Esophagus muscularis mucosa (tissue), 4 donors: ENCODE measurements at regions not wholly inside any gene's neighbourhood (a gene's known extent, or its start where the extent isn't known, plus 50 kb on each side); places are given as distances from the start of the nearest gene placed in this dataset.

Experiments
- DNase-seq: peaks from one replicate; pipeline ENCODE4 v3.0.0-alpha.2; 2017; ENCODE audit errors: extremely low spot score
- H3K27ac ChIP-seq, 4 donors: fragments of 200-600 bp; sonication (generic); replicated peaks in 1 of 4; 1 replicate in 3 of 4; 2 replicates in 1 of 4; pipeline ENCODE4 v1.5.1; 2016 to 2019; ENCODE audit warnings: mild to moderate bottlenecking in 1 of 4
- H3K27me3 ChIP-seq, 4 donors: fragments of 200-600 bp; sonication (generic); one replicate each; pipeline versions ENCODE4 v1.5.1 to v1.6.0; 2016 to 2019
- H3K36me3 ChIP-seq, 4 donors: fragments of 200-600 bp; sonication (generic); one replicate each; pipeline ENCODE4 v1.5.1; 2016 to 2019
- H3K4me1 ChIP-seq, 4 donors: fragments of 200-600 bp; sonication (generic); one replicate each; pipeline ENCODE4 v1.5.1; 2016 to 2019
- H3K4me3 ChIP-seq, 4 donors: fragments of 200-600 bp; sonication (generic); 1 replicate in 2 of 4; 2 replicates in 2 of 4; pipeline ENCODE4 v1.5.1; 2016 to 2019; ENCODE audit warnings: mild to moderate bottlenecking in 4 of 4, moderate library complexity in 1 of 4
- H3K9me3 ChIP-seq, 4 donors: fragments of 200-600 bp; sonication (generic); 1 replicate in 3 of 4; 2 replicates in 1 of 4; pipeline ENCODE4 v1.5.1; 2016 to 2019
- EP300 ChIP-seq: sonication (generic); formaldehyde crosslinking; IDR thresholded peaks from one replicate; pipeline ENCODE4 v1.6.1; 2017; ENCODE audit warnings: antibody characterized with exemption
- POLR2A ChIP-seq: fragments of 450-650 bp; IDR thresholded peaks from one replicate; pipeline ENCODE4 v1.6.1; 2017; ENCODE audit warnings: antibody characterized with exemption, moderate library complexity, mild to moderate bottlenecking, low read depth
- POLR2AphosphoS5 ChIP-seq, 2 donors: sonication (generic); formaldehyde crosslinking; IDR thresholded peaks; one replicate each; pipeline ENCODE4 v1.6.1; 2017; ENCODE audit warnings: antibody characterized with exemption in 2 of 2
- WGBS: methylation state at CpG from one replicate; pipeline ENCODE4 v1.1.5; 2018; 5-methylcytosine and 5-hydroxymethylcytosine counted together
- intact Hi-C: fragments of 100-400 bp; cut with DNase I; formaldehyde crosslinking; loops from one replicate; pipeline ENCODE4 v1.15.1; 2023
- TF ChIP-seq, protein P1 (sequence below), 3 experiments: fragments of 200-600 bp in 2 of 3; fragments of 450-650 bp in 1 of 3; sonication (generic) in 2 of 3; IDR thresholded peaks; one replicate each; pipeline ENCODE4 v1.5.1; 2017 to 2019; ENCODE audit warnings: antibody characterized with exemption in 3 of 3, mild to moderate bottlenecking in 2 of 3, moderate library complexity in 1 of 3

DNA sequence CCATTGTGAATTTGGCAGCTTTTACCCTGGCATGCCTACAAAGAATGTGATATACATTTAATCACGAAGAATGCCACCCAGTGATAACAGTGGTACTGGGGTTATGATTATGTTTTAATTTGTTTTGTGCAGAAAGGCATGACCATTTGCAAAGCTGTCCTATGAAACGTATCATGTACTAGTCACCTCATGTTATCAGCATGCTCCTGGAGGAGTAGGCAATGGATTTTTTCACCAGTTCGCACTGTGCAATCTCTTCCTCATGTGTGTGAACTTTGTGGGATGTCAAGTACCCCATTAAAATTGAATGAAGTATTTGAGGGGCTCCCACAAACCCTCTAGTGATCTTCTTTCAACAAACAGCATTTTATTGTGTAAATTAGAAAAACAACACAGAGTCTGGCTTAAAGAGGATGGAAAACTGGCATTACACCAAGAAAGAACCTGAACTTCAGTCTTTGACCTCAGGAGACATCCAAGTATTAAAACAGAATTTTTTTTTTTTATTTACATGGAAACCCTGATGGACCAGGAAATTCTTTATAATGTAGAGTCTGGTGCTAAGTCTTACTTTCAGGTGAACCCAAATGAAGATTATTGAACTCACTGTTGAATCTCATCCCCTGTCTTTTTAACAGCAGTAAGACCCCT is 200.6 kb upstream of the PGRMC2 start:
- no peaks in the 10 kb centered on the region for H3K27me3 ChIP-seq

DNA sequence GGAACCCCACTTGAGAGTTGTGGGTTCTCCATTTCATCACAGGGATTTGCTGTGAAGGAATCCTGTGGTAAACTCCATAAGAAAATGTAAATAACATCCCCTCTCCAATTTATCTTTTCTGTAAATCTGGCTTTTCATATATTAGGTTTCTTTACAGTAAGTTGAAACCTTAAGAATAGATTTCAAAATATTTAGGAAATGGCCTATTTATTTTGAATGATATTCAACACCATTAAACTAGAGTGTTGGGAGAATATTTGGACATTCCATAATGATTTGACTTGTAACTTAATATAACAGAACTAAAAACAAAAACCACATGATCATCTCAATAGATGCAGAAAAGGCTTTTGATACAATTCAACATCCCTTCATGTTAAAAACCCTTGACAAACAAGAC is 197.3 kb upstream of the PGRMC2 start:
- intact Hi-C loops, result no loop called here
- TF ChIP-seq, protein P1, sequence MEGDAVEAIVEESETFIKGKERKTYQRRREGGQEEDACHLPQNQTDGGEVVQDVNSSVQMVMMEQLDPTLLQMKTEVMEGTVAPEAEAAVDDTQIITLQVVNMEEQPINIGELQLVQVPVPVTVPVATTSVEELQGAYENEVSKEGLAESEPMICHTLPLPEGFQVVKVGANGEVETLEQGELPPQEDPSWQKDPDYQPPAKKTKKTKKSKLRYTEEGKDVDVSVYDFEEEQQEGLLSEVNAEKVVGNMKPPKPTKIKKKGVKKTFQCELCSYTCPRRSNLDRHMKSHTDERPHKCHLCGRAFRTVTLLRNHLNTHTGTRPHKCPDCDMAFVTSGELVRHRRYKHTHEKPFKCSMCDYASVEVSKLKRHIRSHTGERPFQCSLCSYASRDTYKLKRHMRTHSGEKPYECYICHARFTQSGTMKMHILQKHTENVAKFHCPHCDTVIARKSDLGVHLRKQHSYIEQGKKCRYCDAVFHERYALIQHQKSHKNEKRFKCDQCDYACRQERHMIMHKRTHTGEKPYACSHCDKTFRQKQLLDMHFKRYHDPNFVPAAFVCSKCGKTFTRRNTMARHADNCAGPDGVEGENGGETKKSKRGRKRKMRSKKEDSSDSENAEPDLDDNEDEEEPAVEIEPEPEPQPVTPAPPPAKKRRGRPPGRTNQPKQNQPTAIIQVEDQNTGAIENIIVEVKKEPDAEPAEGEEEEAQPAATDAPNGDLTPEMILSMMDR (IDR thresholded peaks at IDR 0.05), result no peak
- no peak for TF ChIP-seq POLR2A
- no peak for TF ChIP-seq EP300
- no peak for TF ChIP-seq POLR2AphosphoS5 (IDR thresholded peaks at IDR 0.05)
- no peaks in the 10 kb centered on the region for H3K4me1 ChIP-seq
- H3K27me3 ChIP-seq, result no peaks in the 10 kb centered on the region
- H3K9me3 ChIP-seq, result no peaks in the 10 kb centered on the region
- no peak overlapping the region for H3K27ac ChIP-seq
- DNase-seq, result no peak
- H3K36me3 ChIP-seq, result no peaks in the 10 kb centered on the region
- no peak overlapping the region for H3K4me3 ChIP-seq

More for the DNA sequence above, 200.6 kb upstream of the PGRMC2 start:
- TF ChIP-seq, protein P1 (IDR thresholded peaks at IDR 0.05), result no peak
- TF ChIP-seq POLR2A, result no peak
- no peak for TF ChIP-seq EP300
- no peak for TF ChIP-seq POLR2AphosphoS5 (IDR thresholded peaks at IDR 0.05)
- no peaks in the 10 kb centered on the region for H3K4me1 ChIP-seq
- intact Hi-C loops, result no loop called here
- no peak for DNase-seq
- H3K4me3 ChIP-seq, result no peak overlapping the region
- H3K27ac ChIP-seq, result no peak overlapping the region
- 92% methylated on average over 3 of the region's 3 CpGs for WGBS
- no peaks in the 10 kb centered on the region for H3K36me3 ChIP-seq
- no peaks in the 10 kb centered on the region for H3K9me3 ChIP-seq

DNA sequence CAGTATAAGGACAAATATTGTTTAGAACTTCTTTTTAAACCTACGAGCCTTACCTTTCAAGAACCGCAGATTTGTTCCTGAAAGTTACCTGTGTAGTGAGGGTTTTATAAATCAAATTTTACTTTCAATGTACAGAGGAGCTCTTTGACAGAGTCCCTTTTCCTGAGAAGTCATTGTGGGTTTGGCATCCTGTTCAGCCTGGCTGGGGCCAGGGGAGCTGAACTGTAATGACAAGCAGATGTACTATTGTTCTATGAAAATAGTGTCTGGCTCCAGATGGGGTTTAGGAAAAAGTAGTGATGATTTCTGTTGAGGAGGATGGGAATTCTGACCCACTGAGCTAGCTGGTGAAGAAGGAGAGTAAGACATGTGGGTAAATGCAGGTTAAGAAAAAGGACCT is 196.2 kb upstream of the PGRMC2 start:
- H3K36me3 ChIP-seq, result no peaks in the 10 kb centered on the region
- TF ChIP-seq POLR2A (no peak), EP300 (no peak), POLR2AphosphoS5 (IDR thresholded peaks at IDR 0.05) (no peak)
- TF ChIP-seq, protein P1 (IDR thresholded peaks at IDR 0.05), result no peak

DNA sequence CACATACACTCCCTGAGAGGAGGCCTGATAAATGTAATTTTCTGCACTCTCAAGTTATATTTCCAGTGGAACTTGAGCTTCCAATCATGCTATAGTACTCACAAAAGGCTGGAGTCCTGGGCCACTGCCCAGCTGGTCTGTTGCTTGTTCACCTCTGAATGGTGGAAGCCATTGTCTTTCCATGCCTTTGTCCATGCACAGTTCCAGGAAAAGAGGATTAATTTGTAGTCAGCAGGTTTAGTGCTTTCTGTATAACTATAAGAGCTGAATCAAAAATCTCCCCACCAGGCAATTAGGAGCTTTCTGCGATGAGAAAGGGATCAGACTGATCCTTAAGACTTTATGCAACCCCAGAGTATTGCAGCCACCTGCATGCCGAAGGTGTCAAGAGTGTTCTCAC is 195.4 kb upstream of the PGRMC2 start:
- TF ChIP-seq EP300 (no peak), POLR2A (no peak)
- Histone ChIP-seq H3K4me1 (no peaks in the 10 kb centered on the region), H3K27me3 (no peaks in the 10 kb centered on the region), H3K36me3 (no peaks in the 10 kb centered on the region), H3K27ac (no peak overlapping the region), H3K4me3 (no peak overlapping the region), H3K9me3 (no peaks in the 10 kb centered on the region)
- no peak for DNase-seq
- 100% methylated on average over 2 of the region's 2 CpGs for WGBS
- intact Hi-C loops, result no loop called here

More for the DNA sequence above, 196.2 kb upstream of the PGRMC2 start:
- intact Hi-C loops, result no loop called here
- Histone ChIP-seq H3K27ac (no peak overlapping the region), H3K27me3 (no peaks in the 10 kb centered on the region), H3K4me1 (no peaks in the 10 kb centered on the region), H3K4me3 (no peak overlapping the region), H3K9me3 (no peaks in the 10 kb centered on the region)
- WGBS, result 76% methylated on average over 2 of the region's 2 CpGs
- no peak for DNase-seq

DNA sequence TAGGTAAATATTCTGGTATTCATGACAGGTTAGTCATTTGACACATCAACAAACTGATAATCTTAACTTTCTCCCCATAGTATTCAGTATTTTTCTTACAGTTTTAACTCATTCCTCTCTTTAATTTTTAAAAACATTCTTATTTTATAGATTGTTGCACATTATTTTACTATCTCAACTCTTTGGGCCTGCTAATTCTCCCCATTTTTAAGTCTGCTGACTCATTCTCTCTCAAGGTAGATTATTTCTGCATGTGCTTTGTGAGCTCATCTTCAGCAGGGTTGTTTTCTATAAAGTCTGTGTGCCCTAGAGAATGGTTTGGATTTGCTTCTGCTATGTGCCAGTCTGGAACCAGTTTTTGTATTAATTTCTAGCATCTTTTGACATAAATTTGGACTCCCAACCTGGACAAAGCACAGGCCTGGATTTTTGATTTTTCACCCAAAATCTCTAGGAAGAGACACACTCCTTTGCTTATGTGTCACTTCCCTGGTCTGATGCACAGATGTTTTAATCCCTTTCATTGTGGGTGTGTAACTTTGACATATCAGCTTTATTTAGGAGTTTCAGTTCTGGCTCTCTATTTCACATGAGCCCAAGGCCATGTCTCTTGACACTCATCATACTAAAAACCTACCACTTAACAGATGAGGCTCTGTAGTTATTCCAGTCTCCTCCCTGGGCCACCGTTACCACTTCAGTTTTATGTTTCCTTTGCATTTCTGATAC is 194.3 kb upstream of the PGRMC2 start:
- no peak overlapping the region for H3K27ac ChIP-seq
- no peaks in the 10 kb centered on the region for H3K27me3 ChIP-seq
- H3K4me1 ChIP-seq, result no peaks in the 10 kb centered on the region
- H3K9me3 ChIP-seq, result no peaks in the 10 kb centered on the region
- H3K4me3 ChIP-seq, result no peak overlapping the region
- TF ChIP-seq, protein P1 (IDR thresholded peaks at IDR 0.05), result no peak
- TF ChIP-seq POLR2AphosphoS5 (IDR thresholded peaks at IDR 0.05) (no peak), POLR2A (no peak), EP300 (no peak)
- intact Hi-C loops, result no loop called here
- no peak for DNase-seq
- H3K36me3 ChIP-seq, result no peaks in the 10 kb centered on the region
- 89% methylated on average over 1 of the region's 1 CpG for whole genome bisulfite sequencing
